Stimulated activated CD8-positive, alpha-beta memory T cell treated with anti-CD3 and anti-CD28 coated beads, Interleukin-7, amount 100 ng/mL, for 4 hours (primary cell): ENCODE measurements at regions not wholly inside any gene's neighbourhood (a gene's known extent, or its start where the extent isn't known, plus 50 kb on each side); places are given as distances from the start of the nearest gene placed in this dataset.

Experiments
- DNase-seq, 2 donors: peaks; one replicate each; pipeline ENCODE4 v3.0.0-alpha.2; 2020; ENCODE audit warnings: low read depth in 2 of 2

DNA sequence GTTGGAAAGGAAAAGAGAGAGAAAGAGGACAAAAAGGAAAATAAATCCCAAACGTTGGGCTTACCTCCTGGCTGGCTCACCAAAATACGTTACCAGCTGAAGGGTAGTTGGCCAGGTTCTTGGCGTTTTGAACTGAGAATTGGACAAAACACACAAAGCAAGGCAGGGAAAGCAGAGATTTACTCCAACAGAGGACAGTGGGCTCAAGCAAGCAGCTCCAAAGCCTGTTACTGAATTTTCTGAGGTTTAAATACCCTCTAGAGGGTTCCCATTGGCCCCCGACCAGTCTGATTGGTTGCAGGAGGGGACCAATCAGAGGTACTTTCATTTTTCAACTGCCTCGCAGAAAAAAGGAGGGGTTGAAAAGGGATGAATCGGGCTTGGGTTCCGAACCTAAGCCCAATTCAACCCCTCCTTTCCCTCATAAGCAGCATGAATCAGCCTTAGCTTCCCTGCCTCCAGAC, 55.6 kb upstream of the ALOX12 start:
- DNase-seq = no peak

DNA sequence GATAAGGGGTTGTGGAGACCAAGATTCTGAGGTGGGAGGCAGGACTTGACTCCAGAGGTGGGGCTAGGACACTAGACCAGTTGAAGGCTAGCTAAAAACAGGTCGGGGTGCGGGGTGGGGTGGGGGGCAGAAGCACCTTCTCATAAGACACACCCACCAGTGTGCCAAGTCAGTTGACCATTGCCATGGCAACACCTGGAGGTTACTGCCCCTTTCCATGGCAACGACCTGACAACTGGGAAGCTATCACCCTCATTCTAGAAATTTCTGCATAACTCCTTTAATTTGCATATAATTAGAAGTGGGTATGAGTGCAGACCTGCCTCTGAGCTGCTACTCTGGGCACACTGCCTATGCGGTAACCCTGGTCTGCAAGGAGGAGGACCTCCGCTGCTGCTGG, 53.9 kb upstream of the ALOX12 start:
- no peak for DNase-seq

DNA sequence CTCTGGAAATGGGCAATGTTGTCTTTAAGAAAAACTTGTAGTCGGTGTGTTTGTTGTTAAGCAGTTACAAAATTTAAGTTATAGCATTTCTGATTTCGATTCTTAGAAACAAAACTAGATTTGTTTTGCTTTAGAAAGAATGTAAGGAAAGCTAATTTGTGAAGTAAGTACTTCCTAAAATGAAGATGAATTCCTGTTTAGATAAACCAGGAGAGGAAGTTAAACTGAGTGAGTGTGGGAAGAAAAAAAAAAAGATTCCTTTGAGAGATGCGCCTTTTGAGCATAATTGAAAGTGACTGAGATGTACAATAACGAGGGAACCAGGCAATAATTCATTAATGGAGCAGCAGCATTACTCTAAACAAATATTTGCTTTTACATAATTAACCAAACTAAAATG, 52.4 kb upstream of the ALOX12 start:
- no peak for DNase-seq
